Stimulated activated CD8-positive, alpha-beta memory T cell treated with anti-CD3 and anti-CD28 coated beads, Interleukin-4, amount 100 ng/mL, for 4 hours (primary cell): ENCODE measurements at regions not wholly inside any gene's neighbourhood (a gene's known extent, or its start where the extent isn't known, plus 50 kb on each side); places are given as distances from the start of the nearest gene placed in this dataset.
"Not testable (repeated sequence)": the region's sequence is repeated elsewhere in the genome, so short reads cannot be mapped to it uniquely, and the experiment has no call there.

Experiments used
- DNase-seq, 2 donors: peaks; one replicate each; pipeline ENCODE4 v3.0.0-alpha.2; 2020; ENCODE audit warnings: low read depth in 2 of 2, low spot score in 1 of 2

- DNase-seq, result not testable (repeated sequence)
Observed at GRCh38 chr1:120941066-120941465, 51.5 kb downstream of the PPIAL4A start.

GRCh38 chr1:120941836-120942217 is 52.3 kb downstream of the PPIAL4A start:
- DNase-seq, result not testable (repeated sequence)

- peak; percentile 46 to 51 for DNase-seq
Observed at GRCh38 chr1:120942218-120942944, 52.8 kb downstream of the PPIAL4A start.

- not testable (repeated sequence) for DNase-seq
Observed at GRCh38 chr1:120942945-120943319, 53.4 kb downstream of the PPIAL4A start.

DNA sequence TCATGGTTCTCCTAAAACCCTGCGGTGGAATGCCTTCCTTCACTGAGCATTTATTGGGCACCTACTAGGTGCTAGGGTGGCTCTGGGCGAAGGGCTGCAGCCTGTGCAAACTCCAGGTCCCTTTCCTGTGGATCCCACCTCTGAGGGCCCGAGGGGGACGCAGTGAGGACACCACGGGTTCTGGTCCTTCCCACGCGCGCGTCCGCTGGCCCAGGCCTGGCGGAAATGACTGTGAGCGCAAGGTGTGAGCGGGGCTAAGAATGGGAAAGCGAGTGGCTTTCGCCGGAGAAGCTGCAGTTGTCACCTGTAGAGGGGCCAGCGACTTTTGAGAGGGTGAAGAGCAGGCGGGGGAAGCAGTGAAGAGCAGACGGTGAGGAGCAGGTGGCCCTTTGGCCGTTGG is 55.1 kb downstream of the PPIAL4A start:
- not testable (repeated sequence) for DNase-seq

DNA sequence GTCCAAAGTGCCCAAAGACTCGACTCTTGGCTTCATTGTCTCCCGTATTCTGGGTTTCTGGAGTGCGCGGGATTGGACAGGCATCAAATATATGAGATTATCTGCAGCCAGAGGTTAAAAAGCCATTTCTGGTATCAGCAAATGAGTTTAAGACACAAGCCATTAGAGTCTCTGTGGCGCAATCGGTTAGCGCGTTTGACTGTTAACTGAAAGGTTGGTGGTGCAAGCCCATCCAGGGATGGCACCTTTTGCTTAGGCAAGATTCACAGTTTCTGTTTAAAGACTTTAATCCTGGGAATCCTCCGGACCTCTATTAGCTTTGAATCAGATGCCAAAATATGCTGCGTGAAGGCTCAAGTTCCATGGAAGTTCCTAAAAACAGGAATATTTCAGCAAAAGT is 55.6 kb downstream of the PPIAL4A start:
- DNase-seq, result not testable (repeated sequence)

- DNase-seq, result not testable (repeated sequence)
Observed at GRCh38 chr1:120947114-120947513, 57.5 kb downstream of the PPIAL4A start.

DNA sequence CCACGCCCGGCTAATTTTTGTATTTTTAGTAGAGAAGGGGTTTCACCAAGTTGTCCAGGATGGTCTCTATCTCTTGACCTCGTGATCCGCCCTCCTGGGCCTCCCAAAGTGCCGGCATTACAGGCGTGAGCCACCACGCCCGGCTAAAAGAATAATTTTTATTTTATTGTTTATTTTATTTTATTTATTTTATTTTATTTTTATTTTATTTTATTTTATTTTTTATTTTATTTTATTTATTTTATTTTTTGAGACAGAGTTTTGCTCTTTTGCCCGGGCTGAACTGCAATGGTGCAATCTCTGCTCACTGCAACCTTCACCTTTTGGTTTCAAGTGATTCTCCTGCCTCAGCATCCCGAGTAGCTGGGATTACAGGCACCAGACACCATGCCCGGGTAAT is 60.2 kb downstream of the PPIAL4A start:
- DNase-seq, result not testable (repeated sequence)

DNA sequence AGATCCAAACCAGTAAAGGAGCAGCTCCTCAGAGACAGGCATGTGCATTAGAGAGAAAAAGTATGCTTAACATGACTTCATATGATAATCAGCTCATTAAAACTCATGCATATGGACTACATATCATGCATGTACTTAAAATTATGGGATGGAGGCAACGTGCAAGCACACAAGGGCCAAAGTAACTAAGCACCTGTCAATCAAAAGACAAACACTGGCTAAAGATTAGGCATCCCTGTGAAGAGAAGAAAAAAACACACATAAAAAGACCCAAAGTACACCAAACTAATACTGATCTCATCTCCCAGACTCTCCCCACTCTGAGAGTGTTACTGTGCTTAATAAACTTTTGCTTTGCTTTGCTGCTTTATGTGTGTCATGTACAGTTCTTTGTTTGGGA is 61.1 kb downstream of the PPIAL4A start:
- not testable (repeated sequence) for DNase-seq

GRCh38 chr1:120951100-120951499 is 61.5 kb downstream of the PPIAL4A start:
- DNase-seq, result not testable (repeated sequence)

- DNase-seq, result not testable (repeated sequence)
Observed at GRCh38 chr1:120952207-120952870, 62.8 kb downstream of the PPIAL4A start.

DNA sequence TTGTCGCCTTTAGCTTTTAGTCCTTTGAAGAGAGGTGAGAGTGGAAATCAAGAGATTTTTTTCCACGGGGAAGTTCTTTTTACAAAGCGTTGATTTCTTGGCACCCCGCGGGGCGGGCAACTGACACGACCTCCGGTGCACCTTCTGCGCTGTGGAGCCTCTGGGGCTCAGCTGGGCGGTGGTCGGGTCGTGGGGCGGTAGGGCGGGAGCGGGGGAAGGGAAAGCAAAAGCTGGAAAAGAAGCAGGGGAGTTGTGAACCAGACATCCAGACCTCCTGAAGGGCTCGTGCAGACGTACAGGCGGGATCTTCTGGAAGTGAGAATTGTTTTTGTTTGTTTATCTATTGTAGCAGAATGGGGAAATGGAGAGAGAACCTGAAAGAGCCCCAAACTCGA is 63.3 kb downstream of the PPIAL4A start:
- not testable (repeated sequence) for DNase-seq

GRCh38 chr1:120954736-120955135 is 65.2 kb downstream of the PPIAL4A start:
- no peak for DNase-seq

- DNase-seq, result not testable (repeated sequence)
Observed at GRCh38 chr1:120955961-120956360, 66.4 kb downstream of the PPIAL4A start.

GRCh38 chr1:120966018-120966417 is 76.4 kb downstream of the PPIAL4A start:
- DNase-seq, result not testable (repeated sequence)

DNA sequence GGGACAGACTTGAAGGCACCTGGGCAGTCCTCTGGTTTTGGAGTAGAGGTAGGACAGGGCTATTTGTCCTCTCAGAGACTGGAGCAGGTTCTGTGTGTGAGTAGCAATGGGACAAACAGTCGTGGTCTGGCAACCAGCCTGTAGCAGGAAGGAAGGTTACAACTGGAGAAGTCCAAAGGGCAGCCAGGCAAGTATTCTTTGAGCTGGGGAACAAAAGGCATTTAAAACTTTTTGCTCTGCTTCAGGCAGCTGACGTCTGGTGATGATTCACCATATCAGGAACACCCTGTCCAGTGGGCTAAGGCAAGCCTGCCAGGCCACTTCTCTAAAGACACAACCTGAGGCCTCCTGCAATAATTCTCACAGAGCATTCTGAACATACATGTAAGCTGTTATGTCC is 83.3 kb downstream of the PPIAL4A start:
- DNase-seq, result not testable (repeated sequence)

- DNase-seq, result not testable (repeated sequence)
Observed at GRCh38 chr1:120973836-120974235, 84.3 kb downstream of the PPIAL4A start.

- not testable (repeated sequence) for DNase-seq
Observed at GRCh38 chr1:120977279-120977678, 87.7 kb downstream of the PPIAL4A start.

DNA sequence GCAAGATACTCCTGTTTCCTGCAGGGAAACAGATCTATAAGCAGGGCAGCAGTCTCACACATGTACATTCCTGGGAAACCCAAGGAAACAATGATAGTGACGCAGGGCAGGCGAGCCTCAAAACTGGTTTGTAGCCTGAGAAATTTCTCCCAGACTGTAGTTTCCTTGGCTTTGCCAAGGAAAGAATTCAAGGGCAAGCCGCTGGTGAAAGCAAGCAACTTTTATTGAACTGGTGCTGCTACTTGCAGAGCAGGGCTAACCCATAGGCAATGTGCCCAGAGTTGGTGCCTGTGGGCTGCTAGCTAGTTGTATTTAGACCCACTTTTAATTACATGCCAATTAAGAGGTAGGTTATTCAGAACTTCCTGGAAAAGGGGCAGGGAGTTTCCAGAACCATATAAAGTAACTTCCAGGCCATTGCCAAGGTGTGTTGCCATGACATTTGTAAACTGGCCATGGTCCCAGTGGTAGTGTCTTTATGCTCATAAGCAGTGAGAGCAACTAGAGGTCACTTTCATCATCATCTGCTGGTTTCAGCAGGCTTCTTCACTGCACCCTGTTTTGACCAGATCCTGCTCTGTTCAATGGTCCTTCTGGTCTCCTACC is 92.0 kb downstream of the PPIAL4A start:
- not testable (repeated sequence) for DNase-seq

DNA sequence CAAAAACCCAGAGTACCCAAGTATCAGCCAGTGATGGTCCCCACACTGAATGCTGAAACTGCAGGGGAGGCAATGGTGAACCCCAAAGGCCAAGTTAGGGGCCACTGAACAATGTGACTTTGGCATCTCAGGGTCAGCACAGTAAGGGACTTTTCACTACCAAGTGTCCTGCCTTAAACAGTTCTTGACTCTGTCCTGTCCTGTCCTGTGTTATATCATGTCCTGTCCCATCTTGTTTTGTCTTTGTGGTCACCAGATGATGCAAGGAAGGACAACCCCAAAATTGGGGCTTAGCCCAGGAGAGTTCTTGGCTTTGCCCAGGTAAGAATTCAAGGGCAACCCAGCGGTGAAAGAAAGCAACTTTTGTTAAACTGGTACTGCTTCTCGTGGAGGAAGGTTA is 105.0 kb downstream of the PPIAL4A start:
- DNase-seq, result not testable (repeated sequence)

- DNase-seq, result not testable (repeated sequence)
Observed at GRCh38 chr1:120995025-120995424, 105.5 kb downstream of the PPIAL4A start.

DNA sequence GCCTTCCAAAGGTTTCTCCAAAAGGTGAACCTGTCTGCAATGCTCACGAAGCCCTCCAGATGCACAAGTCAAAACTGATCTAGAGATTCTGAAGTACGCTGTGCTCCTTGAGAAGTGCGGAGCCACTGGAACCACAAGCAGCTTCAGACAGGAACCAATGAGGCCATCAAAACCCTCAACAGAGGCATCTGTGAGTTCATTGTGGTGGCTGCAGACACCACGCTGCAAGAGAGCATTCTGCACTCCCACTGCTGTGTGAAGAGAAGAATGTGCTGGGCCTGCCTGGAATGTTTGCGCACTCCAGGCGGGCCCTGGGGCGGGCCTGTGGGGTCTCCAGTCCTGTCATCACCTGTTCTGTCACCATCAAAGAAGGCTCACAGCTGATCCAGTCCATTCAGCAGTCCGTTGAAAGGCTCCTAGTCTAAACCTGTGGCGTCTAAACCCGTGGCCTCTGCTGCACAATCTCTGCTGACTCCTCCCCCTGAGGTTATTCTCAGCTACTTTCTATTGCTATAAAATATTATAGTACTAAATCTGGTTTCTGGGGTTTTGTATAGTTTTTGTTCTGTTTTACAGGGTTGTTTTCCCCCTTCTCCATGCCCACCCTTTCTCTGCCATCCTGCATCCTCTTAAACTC is 111.6 kb downstream of the PPIAL4A start:
- not testable (repeated sequence) for DNase-seq
